D721Med (cell line): ENCODE measurements at regions not wholly inside any gene's neighbourhood (a gene's known extent, or its start where the extent isn't known, plus 50 kb on each side); places are given as distances from the start of the nearest gene placed in this dataset.
"Not testable (repeated sequence)": the region's sequence is repeated elsewhere in the genome, so short reads cannot be mapped to it uniquely, and the experiment has no call there.

ENCODE experiments used
- DNase-seq: peaks from one replicate; pipeline ENCODE4 v3.0.0; 2011; ENCODE audit warnings: low spot score; ENCODE audit not compliant: insufficient read length
- FAIRE-seq: peaks from 2 replicates; lab custom pipeline; 2011; peaks lifted over from hg19 to GRCh38; lab: Jason Lieb, UNC
- TF ChIP-seq, protein P1 (sequence below): IDR thresholded peaks from 2 replicates; pipeline ENCODE4 v1.5.1; 2012; ENCODE audit warnings: mild to moderate bottlenecking, control low read depth; ENCODE audit not compliant: insufficient read depth; ENCODE audit errors: missing control alignments

- TF ChIP-seq, protein P1, sequence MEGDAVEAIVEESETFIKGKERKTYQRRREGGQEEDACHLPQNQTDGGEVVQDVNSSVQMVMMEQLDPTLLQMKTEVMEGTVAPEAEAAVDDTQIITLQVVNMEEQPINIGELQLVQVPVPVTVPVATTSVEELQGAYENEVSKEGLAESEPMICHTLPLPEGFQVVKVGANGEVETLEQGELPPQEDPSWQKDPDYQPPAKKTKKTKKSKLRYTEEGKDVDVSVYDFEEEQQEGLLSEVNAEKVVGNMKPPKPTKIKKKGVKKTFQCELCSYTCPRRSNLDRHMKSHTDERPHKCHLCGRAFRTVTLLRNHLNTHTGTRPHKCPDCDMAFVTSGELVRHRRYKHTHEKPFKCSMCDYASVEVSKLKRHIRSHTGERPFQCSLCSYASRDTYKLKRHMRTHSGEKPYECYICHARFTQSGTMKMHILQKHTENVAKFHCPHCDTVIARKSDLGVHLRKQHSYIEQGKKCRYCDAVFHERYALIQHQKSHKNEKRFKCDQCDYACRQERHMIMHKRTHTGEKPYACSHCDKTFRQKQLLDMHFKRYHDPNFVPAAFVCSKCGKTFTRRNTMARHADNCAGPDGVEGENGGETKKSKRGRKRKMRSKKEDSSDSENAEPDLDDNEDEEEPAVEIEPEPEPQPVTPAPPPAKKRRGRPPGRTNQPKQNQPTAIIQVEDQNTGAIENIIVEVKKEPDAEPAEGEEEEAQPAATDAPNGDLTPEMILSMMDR: no peak
- DNase-seq (no peak), FAIRE-seq (no peak)
Observed at GRCh38 chr16:60407034-60407433, 1629.2 kb downstream of the CDH8 start.

- FAIRE-seq: no peak
- TF ChIP-seq, protein P1: no peak
- no peak for DNase-seq
Observed at GRCh38 chr16:60405286-60405685, 1631.0 kb downstream of the CDH8 start.

GRCh38 chr16:60404401-60404800, 1631.8 kb downstream of the CDH8 start:
- no peak for FAIRE-seq
- no peak for DNase-seq
- TF ChIP-seq, protein P1: no peak

- not testable (repeated sequence) for DNase-seq
Observed at GRCh38 chr16:60402941-60403340, 1633.3 kb downstream of the CDH8 start.

DNA sequence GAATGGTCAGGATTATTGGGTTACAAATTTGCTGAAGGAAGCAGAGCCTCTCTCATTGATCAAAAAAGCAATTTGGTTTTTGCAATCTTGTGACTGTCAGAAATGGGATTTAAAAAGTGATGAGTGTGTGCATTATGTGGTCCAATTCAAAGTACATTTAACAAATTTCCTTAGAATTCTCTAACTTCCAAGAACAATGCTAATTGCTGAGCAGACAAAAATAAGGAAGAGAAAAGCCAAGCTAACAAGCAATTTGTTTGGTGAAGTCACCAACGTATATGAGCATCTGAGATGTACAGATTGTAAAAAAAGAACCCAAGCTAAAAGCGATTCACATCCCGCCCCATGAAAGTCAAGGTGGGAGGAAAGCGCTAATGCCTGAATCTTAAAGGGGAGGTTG, 1643.9 kb downstream of the CDH8 start:
- FAIRE-seq: no peak
- TF ChIP-seq, protein P1: no peak
- no peak for DNase-seq

More at GRCh38 chr16:60402941-60403340, 1633.3 kb downstream of the CDH8 start:
- not testable (repeated sequence) for FAIRE-seq

GRCh38 chr16:60371591-60371990, 1637.5 kb upstream of the GOT2 start:
- TF ChIP-seq, protein P1: no peak
- no peak for DNase-seq
- no peak for FAIRE-seq

GRCh38 chr16:60367739-60368138, 1633.6 kb upstream of the GOT2 start:
- DNase-seq: no peak
- no peak for FAIRE-seq
- TF ChIP-seq, protein P1: no peak

- FAIRE-seq (no peak), DNase-seq (no peak)
- TF ChIP-seq, protein P1: no peak
Observed at GRCh38 chr16:60363566-60363965, 1629.5 kb upstream of the GOT2 start.

DNA sequence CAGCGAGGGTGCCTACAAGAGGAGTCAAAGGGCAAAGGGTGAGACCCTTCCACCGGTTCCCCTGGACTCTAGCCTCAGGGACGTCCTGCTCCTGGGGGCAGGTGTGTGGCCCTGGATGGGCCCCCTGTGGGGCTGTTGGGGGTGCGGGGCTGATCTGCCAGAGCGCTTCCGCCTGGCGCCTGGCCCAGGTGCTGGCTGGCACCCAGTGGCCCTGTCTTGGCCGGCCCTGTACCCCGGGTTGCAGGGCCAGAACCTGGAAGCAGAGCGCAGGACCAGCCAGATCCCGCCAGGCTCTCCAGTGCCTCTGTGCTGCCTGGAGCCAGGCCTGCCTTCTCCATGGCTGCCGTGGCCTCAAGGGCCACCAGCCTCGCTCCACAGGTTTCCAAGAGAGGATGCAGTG, 1625.8 kb upstream of the GOT2 start:
- not testable (repeated sequence) for DNase-seq, FAIRE-seq

GRCh38 chr16:60359412-60359811, 1625.3 kb upstream of the GOT2 start:
- DNase-seq, FAIRE-seq: not testable (repeated sequence)

DNA sequence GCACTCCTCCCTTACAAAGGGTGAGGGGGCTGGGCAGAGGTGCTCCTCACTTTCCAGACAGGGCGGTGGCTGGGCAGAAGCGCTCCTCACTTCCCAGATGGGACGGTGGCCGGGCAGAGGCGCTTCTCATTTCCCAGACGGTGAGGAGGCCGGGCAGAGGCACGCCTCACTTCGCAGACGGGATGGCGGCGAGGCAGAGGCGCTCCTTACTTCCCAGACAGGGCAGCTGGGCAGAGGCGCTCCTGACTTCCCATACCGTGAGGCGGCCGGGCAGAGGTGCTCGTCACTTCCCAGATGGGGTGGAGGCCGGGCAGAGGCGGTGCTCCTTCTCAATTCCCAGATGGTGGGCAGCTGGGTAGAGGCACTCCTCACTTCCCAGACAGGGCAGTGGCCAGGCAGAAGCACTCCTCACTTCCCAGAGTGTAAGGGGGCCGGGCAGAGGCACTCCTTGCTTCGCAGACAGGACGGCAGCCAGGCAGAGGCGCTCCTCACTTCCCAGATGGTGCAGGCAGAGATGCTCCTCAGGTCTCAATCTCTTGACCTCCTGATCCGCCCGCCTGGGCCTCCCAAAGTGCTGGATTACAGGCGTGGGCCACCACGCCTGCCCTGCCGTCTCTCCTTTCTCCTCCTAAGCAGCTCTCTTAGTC, 1623.9 kb upstream of the GOT2 start:
- FAIRE-seq, DNase-seq: not testable (repeated sequence)
